ENCODE measurements at regions not wholly inside any gene's neighbourhood (a gene's known extent, or its start where the extent isn't known, plus 50 kb on each side); places are given as distances from the start of the nearest gene placed in this dataset.
A peak's percentile ranks its signal among the peaks of the same experiment; 100 is the strongest.

- DNase-seq = no peak
Observed at GRCh38 chr5:89281211-89281610, 398.2 kb upstream of the MEF2C start.

- DNase-seq = no peak
Observed at GRCh38 chr5:89280103-89281037, 397.4 kb upstream of the MEF2C start.

GRCh38 chr5:89279391-89280036 is 396.5 kb upstream of the MEF2C start:
- DNase-seq = no peak

GRCh38 chr5:89277816-89278215 is 394.8 kb upstream of the MEF2C start:
- peak; percentile 44 for DNase-seq

- DNase-seq = peak; percentile 22
Observed at GRCh38 chr5:89276566-89277305, 393.8 kb upstream of the MEF2C start.

- no peak for DNase-seq
Observed at GRCh38 chr5:89275066-89275855, 392.3 kb upstream of the MEF2C start.

GRCh38 chr5:89273289-89273688 is 390.3 kb upstream of the MEF2C start:
- no peak for DNase-seq

- DNase-seq = no peak
Observed at GRCh38 chr5:89270901-89271300, 387.9 kb upstream of the MEF2C start.

- DNase-seq = no peak
Observed at GRCh38 chr5:89269721-89270120, 386.7 kb upstream of the MEF2C start.

GRCh38 chr5:89268460-89268859 is 385.5 kb upstream of the MEF2C start:
- no peak for DNase-seq

- DNase-seq = no peak
Observed at GRCh38 chr5:89267788-89268187, 384.8 kb upstream of the MEF2C start.

GRCh38 chr5:89265511-89266179 is 382.7 kb upstream of the MEF2C start:
- peak; percentile 47 for DNase-seq

GRCh38 chr5:89263846-89264245 is 380.9 kb upstream of the MEF2C start:
- DNase-seq = no peak

- DNase-seq = no peak
Observed at GRCh38 chr5:89262030-89262429, 379.0 kb upstream of the MEF2C start.

- no peak for DNase-seq
Observed at GRCh38 chr5:89260254-89260653, 377.3 kb upstream of the MEF2C start.

- DNase-seq = peak; percentile 38
Observed at GRCh38 chr5:89255845-89256463, 373.0 kb upstream of the MEF2C start.

- no peak for DNase-seq
Observed at GRCh38 chr5:89253666-89254352, 370.8 kb upstream of the MEF2C start.

- DNase-seq = no peak
Observed at GRCh38 chr5:89246864-89247263, 363.9 kb upstream of the MEF2C start.

GRCh38 chr5:89246252-89246651 is 363.3 kb upstream of the MEF2C start:
- no peak for DNase-seq

GRCh38 chr5:89243611-89244010 is 360.6 kb upstream of the MEF2C start:
- no peak for DNase-seq

GRCh38 chr5:89241186-89241585 is 358.2 kb upstream of the MEF2C start:
- peak; percentile 9 for DNase-seq

Data from NCI-H226 (cell line).